GM23338 (cell line): ENCODE measurements at regions not wholly inside any gene's neighbourhood (a gene's known extent, or its start where the extent isn't known, plus 50 kb on each side); places are given as distances from the start of the nearest gene placed in this dataset.

Source experiments
- ATAC-seq: fragments of 200-7000 bp; cut with Tn5 transposase; 3 replicates; pipeline ENCODE4 v1.9.1; 2020
- DNase-seq: peaks from one replicate; pipeline ENCODE4 v3.0.0-alpha.2; 2015; ENCODE audit warnings: low spot score
- H2AFZ ChIP-seq: fragments of 200-600 bp; sonication (generic); 2 replicates; pipeline ENCODE4 v1.8.0; 2016; ENCODE audit warnings: antibody characterized with exemption, mild to moderate bottlenecking, moderate library complexity
- H3F3A ChIP-seq: fragments of 200-600 bp; sonication (generic); replicated peaks from 2 replicates; pipeline ENCODE4 v1.8.0; 2017; ENCODE audit warnings: antibody characterized with exemption, mixed run types, low read depth
- H3K27ac ChIP-seq: fragments of 200-600 bp; sonication (generic); 2 replicates; pipeline ENCODE4 v1.6.1; 2016; ENCODE audit warnings: low read depth
- H3K27me3 ChIP-seq: fragments of 200-600 bp; sonication (generic); 2 replicates; pipeline ENCODE4 v1.8.0; 2016; ENCODE audit warnings: mild to moderate bottlenecking, mixed run types, moderate library complexity; ENCODE audit not compliant: insufficient read depth
- H3K36me3 ChIP-seq: fragments of 200-600 bp; sonication (generic); 2 replicates; pipeline ENCODE4 v1.8.0; 2016; ENCODE audit warnings: mild to moderate bottlenecking; ENCODE audit not compliant: insufficient read depth
- H3K4me1 ChIP-seq: fragments of 200-600 bp; sonication (generic); 2 replicates; pipeline ENCODE4 v1.8.0; 2016; ENCODE audit warnings: mild to moderate bottlenecking, moderate library complexity; ENCODE audit not compliant: insufficient read depth
- H3K4me2 ChIP-seq: fragments of 200-600 bp; sonication (generic); 2 replicates; pipeline ENCODE4 v1.7.1; 2017; ENCODE audit warnings: mixed run types
- H3K4me3 ChIP-seq: fragments of 200-600 bp; sonication (generic); 2 replicates; pipeline ENCODE4 v1.6.1; 2016; ENCODE audit warnings: mixed run types
- H3K79me2 ChIP-seq: fragments of 200-600 bp; sonication (generic); replicated peaks from 2 replicates; pipeline ENCODE4 v1.8.0; 2017; ENCODE audit warnings: mild to moderate bottlenecking; ENCODE audit not compliant: insufficient read depth
- H3K9me2 ChIP-seq: fragments of 200-600 bp; sonication (generic); 2 replicates; pipeline ENCODE4 v1.8.0; 2017; ENCODE audit not compliant: insufficient read depth
- H4K20me1 ChIP-seq: fragments of 200-600 bp; sonication (generic); replicated peaks from 2 replicates; pipeline ENCODE4 v1.8.0; 2017; ENCODE audit warnings: mild to moderate bottlenecking; ENCODE audit not compliant: insufficient read depth
- H3K27ac Mint-ChIP-seq: 2 replicates; pipeline ENCODE4 v1.8.0; 2020; ENCODE audit warnings: inconsistent platforms, mild to moderate bottlenecking, moderate library complexity, mixed read lengths
- H3K27me3 Mint-ChIP-seq: 3 replicates; pipeline ENCODE4 v1.8.0; 2022; ENCODE audit warnings: low read depth, mild to moderate bottlenecking, moderate library complexity, mixed read lengths, inconsistent platforms; ENCODE audit not compliant: insufficient read depth, poor library complexity
- H3K36me3 Mint-ChIP-seq: 3 replicates; pipeline ENCODE4 v1.8.0; 2021; ENCODE audit warnings: low read depth, mild to moderate bottlenecking, inconsistent platforms, moderate library complexity, mixed read lengths
- H3K4me1 Mint-ChIP-seq: 3 replicates; pipeline ENCODE4 v1.8.0; 2020; ENCODE audit warnings: mild to moderate bottlenecking, inconsistent platforms, mixed read lengths
- H3K4me3 Mint-ChIP-seq: 3 replicates; pipeline ENCODE4 v1.8.0; 2021; ENCODE audit warnings: moderate library complexity, mild to moderate bottlenecking, inconsistent platforms, mixed read lengths
- H3K9me3 Mint-ChIP-seq: 3 replicates; pipeline ENCODE4 v1.8.0; 2020; ENCODE audit warnings: moderate library complexity, mild to moderate bottlenecking, inconsistent platforms, mixed read lengths
- EZH2 ChIP-seq: fragments of 200-600 bp; sonication (generic); IDR thresholded peaks from one replicate; pipeline ENCODE4 v1.8.0; 2017; ENCODE audit warnings: antibody characterized with exemption, mild to moderate bottlenecking, low read depth; ENCODE audit not compliant: unreplicated experiment
- TF ChIP-seq, protein P1 (sequence below): fragments of 250-450 bp; sonication (Bioruptor Pico); IDR thresholded peaks from 2 replicates; pipeline ENCODE4 v1.5.0; 2020; ENCODE audit warnings: mild to moderate bottlenecking, moderate library complexity
- TF ChIP-seq, protein P2 (sequence below), 2 experiments: fragments of 200-600 bp in 1 of 2; sonication (generic) in 1 of 2; conservative IDR thresholded peaks; 2 replicates each; pipeline versions ENCODE4 v1.5.1 to v1.6.1; 2016 to 2017; ENCODE audit warnings: antibody characterized with exemption in 2 of 2, low read depth in 2 of 2, mild to moderate bottlenecking in 2 of 2, moderate library complexity in 1 of 2
- TF ChIP-seq, protein P3 (sequence below): IDR thresholded peaks from one replicate; pipeline ENCODE4 v1.6.1; 2018; ENCODE audit warnings: antibody characterized with exemption; ENCODE audit not compliant: unreplicated experiment

DNA sequence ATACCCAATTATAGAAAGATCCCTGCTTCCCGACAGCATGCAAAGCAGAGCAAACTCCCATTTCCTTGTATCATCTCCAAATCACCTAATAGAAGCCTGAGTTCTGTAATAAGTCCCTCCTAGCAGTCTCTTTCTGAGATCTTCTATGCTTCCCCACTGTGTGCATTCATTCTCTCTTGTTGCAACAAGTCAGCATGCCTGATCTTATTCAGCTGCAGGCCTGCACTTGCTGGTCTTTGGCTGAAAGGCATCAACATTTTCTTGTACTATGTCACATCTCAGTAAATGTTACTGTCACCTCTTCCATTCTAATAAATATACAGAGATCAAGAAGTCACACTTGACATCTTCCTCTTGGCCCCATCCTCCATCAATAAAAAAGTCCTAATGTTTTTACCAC is 449.9 kb upstream of the MEX3C start:
- TF ChIP-seq, protein P1, sequence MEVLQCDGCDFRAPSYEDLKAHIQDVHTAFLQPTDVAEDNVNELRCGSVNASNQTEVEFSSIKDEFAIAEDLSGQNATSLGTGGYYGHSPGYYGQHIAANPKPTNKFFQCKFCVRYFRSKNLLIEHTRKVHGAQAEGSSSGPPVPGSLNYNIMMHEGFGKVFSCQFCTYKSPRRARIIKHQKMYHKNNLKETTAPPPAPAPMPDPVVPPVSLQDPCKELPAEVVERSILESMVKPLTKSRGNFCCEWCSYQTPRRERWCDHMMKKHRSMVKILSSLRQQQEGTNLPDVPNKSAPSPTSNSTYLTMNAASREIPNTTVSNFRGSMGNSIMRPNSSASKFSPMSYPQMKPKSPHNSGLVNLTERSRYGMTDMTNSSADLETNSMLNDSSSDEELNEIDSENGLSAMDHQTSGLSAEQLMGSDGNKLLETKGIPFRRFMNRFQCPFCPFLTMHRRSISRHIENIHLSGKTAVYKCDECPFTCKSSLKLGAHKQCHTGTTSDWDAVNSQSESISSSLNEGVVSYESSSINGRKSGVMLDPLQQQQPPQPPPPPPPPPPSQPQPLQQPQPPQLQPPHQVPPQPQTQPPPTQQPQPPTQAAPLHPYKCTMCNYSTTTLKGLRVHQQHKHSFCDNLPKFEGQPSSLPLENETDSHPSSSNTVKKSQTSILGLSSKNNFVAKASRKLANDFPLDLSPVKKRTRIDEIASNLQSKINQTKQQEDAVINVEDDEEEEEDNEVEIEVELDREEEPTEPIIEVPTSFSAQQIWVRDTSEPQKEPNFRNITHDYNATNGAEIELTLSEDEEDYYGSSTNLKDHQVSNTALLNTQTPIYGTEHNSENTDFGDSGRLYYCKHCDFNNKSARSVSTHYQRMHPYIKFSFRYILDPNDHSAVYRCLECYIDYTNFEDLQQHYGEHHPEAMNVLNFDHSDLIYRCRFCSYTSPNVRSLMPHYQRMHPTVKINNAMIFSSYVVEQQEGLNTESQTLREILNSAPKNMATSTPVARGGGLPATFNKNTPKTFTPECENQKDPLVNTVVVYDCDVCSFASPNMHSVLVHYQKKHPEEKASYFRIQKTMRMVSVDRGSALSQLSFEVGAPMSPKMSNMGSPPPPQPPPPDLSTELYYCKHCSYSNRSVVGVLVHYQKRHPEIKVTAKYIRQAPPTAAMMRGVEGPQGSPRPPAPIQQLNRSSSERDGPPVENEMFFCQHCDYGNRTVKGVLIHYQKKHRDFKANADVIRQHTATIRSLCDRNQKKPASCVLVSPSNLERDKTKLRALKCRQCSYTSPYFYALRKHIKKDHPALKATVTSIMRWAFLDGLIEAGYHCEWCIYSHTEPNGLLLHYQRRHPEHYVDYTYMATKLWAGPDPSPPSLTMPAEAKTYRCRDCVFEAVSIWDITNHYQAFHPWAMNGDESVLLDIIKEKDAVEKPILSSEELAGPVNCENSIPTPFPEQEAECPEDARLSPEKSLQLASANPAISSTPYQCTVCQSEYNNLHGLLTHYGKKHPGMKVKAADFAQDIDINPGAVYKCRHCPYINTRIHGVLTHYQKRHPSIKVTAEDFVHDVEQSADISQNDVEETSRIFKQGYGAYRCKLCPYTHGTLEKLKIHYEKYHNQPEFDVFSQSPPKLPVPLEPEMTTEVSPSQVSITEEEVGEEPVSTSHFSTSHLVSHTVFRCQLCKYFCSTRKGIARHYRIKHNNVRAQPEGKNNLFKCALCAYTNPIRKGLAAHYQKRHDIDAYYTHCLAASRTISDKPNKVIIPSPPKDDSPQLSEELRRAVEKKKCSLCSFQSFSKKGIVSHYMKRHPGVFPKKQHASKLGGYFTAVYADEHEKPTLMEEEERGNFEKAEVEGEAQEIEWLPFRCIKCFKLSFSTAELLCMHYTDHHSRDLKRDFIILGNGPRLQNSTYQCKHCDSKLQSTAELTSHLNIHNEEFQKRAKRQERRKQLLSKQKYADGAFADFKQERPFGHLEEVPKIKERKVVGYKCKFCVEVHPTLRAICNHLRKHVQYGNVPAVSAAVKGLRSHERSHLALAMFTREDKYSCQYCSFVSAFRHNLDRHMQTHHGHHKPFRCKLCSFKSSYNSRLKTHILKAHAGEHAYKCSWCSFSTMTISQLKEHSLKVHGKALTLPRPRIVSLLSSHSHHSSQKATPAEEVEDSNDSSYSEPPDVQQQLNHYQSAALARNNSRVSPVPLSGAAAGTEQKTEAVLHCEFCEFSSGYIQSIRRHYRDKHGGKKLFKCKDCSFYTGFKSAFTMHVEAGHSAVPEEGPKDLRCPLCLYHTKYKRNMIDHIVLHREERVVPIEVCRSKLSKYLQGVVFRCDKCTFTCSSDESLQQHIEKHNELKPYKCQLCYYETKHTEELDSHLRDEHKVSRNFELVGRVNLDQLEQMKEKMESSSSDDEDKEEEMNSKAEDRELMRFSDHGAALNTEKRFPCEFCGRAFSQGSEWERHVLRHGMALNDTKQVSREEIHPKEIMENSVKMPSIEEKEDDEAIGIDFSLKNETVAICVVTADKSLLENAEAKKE (CRISPR knock-in tag): no peak
- TF ChIP-seq, protein P2, sequence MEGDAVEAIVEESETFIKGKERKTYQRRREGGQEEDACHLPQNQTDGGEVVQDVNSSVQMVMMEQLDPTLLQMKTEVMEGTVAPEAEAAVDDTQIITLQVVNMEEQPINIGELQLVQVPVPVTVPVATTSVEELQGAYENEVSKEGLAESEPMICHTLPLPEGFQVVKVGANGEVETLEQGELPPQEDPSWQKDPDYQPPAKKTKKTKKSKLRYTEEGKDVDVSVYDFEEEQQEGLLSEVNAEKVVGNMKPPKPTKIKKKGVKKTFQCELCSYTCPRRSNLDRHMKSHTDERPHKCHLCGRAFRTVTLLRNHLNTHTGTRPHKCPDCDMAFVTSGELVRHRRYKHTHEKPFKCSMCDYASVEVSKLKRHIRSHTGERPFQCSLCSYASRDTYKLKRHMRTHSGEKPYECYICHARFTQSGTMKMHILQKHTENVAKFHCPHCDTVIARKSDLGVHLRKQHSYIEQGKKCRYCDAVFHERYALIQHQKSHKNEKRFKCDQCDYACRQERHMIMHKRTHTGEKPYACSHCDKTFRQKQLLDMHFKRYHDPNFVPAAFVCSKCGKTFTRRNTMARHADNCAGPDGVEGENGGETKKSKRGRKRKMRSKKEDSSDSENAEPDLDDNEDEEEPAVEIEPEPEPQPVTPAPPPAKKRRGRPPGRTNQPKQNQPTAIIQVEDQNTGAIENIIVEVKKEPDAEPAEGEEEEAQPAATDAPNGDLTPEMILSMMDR (conservative IDR thresholded peaks at IDR 0.05; ENCODE audit: low read depth in 2 of 2): no peak
- TF ChIP-seq, protein P3, sequence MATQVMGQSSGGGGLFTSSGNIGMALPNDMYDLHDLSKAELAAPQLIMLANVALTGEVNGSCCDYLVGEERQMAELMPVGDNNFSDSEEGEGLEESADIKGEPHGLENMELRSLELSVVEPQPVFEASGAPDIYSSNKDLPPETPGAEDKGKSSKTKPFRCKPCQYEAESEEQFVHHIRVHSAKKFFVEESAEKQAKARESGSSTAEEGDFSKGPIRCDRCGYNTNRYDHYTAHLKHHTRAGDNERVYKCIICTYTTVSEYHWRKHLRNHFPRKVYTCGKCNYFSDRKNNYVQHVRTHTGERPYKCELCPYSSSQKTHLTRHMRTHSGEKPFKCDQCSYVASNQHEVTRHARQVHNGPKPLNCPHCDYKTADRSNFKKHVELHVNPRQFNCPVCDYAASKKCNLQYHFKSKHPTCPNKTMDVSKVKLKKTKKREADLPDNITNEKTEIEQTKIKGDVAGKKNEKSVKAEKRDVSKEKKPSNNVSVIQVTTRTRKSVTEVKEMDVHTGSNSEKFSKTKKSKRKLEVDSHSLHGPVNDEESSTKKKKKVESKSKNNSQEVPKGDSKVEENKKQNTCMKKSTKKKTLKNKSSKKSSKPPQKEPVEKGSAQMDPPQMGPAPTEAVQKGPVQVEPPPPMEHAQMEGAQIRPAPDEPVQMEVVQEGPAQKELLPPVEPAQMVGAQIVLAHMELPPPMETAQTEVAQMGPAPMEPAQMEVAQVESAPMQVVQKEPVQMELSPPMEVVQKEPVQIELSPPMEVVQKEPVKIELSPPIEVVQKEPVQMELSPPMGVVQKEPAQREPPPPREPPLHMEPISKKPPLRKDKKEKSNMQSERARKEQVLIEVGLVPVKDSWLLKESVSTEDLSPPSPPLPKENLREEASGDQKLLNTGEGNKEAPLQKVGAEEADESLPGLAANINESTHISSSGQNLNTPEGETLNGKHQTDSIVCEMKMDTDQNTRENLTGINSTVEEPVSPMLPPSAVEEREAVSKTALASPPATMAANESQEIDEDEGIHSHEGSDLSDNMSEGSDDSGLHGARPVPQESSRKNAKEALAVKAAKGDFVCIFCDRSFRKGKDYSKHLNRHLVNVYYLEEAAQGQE: no peak
- TF ChIP-seq EZH2: no peak
- H3K27me3 Mint-ChIP-seq: no peaks in the 10 kb centered on the region

More for the DNA sequence above, 449.9 kb upstream of the MEX3C start:
- Mint-ChIP-seq H3K36me3 (no peaks in the 10 kb centered on the region), H3K4me3 (no peak overlapping the region), H3K27ac (no peak overlapping the region), H3K9me3 (no peaks in the 10 kb centered on the region), H3K4me1 (no peaks in the 10 kb centered on the region)
- H3F3A ChIP-seq: no peaks in the 10 kb centered on the region
- no peaks in the 10 kb centered on the region for H3K36me3 ChIP-seq
- no peaks in the 10 kb centered on the region for H3K4me1 ChIP-seq
- H2AFZ ChIP-seq: no peak overlapping the region
- H3K4me3 ChIP-seq: no peak overlapping the region
- H3K79me2 ChIP-seq: no peaks in the 10 kb centered on the region
- no peak for ATAC-seq
- H3K27ac ChIP-seq: no peak overlapping the region
- no peak overlapping the region for H3K4me2 ChIP-seq
- H3K27me3 ChIP-seq: no peaks in the 10 kb centered on the region
- no peak for DNase-seq
- H3K9me2 ChIP-seq: peaks cover 8% of the 10 kb centered on the region; the same call in 1 of the 2 replicates
- no peaks in the 10 kb centered on the region for H4K20me1 ChIP-seq
